Stimulated activated CD4-positive, alpha-beta T cell treated with anti-CD3 and anti-CD28 coated beads, TNF-alpha, amount 100 ng/mL, for 4 hours (primary cell): ENCODE measurements at regions not wholly inside any gene's neighbourhood (a gene's known extent, or its start where the extent isn't known, plus 50 kb on each side); places are given as distances from the start of the nearest gene placed in this dataset.

Experiments
- DNase-seq, 3 experiments: peaks; one replicate each; pipeline ENCODE4 v3.0.0-alpha.2; 2020; ENCODE audit warnings: low read depth in 3 of 3

- DNase-seq = no peak
Observed at GRCh38 chr3:107970993-107971580, 119.7 kb downstream of the CD47 start.

- no peak for DNase-seq
Observed at GRCh38 chr3:107969994-107970819, 120.6 kb downstream of the CD47 start.

GRCh38 chr3:107969525-107969924 lies 121.3 kb downstream of the CD47 start:
- no peak for DNase-seq

- no peak for DNase-seq
Observed at GRCh38 chr3:107966276-107966675, 124.6 kb downstream of the CD47 start.

GRCh38 chr3:107965136-107965655 lies 125.6 kb downstream of the CD47 start:
- DNase-seq = no peak

- DNase-seq = no peak
Observed at GRCh38 chr3:107963581-107963980, 127.2 kb downstream of the CD47 start.

GRCh38 chr3:107962946-107963345 lies 127.9 kb downstream of the CD47 start:
- DNase-seq = no peak

- no peak for DNase-seq
Observed at GRCh38 chr3:107962037-107962436, 128.8 kb downstream of the CD47 start.

- DNase-seq = no peak
Observed at GRCh38 chr3:107959550-107960154, 131.2 kb downstream of the CD47 start.

- DNase-seq = no peak
Observed at GRCh38 chr3:107958146-107958545, 132.7 kb downstream of the CD47 start.

GRCh38 chr3:107956991-107957900 lies 133.6 kb downstream of the CD47 start:
- DNase-seq = no peak

- DNase-seq = no peak
Observed at GRCh38 chr3:107954845-107955244, 136.0 kb downstream of the CD47 start.

GRCh38 chr3:107953722-107954121 lies 137.1 kb downstream of the CD47 start:
- DNase-seq = no peak

- DNase-seq = no peak
Observed at GRCh38 chr3:107951126-107951525, 139.7 kb downstream of the CD47 start.

GRCh38 chr3:107950417-107950816 lies 140.4 kb downstream of the CD47 start:
- no peak for DNase-seq

GRCh38 chr3:107949394-107949970 lies 141.3 kb downstream of the CD47 start:
- no peak for DNase-seq

- no peak for DNase-seq
Observed at GRCh38 chr3:107947203-107947602, 143.6 kb downstream of the CD47 start.

- DNase-seq = no peak
Observed at GRCh38 chr3:107946700-107947099, 144.1 kb downstream of the CD47 start.

GRCh38 chr3:107945417-107946094 lies 145.3 kb downstream of the CD47 start:
- DNase-seq = no peak

GRCh38 chr3:107943786-107944523 lies 146.9 kb downstream of the CD47 start:
- no peak for DNase-seq
